ENCODE measurements at regions not wholly inside any gene's neighbourhood (a gene's known extent, or its start where the extent isn't known, plus 50 kb on each side); places are given as distances from the start of the nearest gene placed in this dataset.

DNA sequence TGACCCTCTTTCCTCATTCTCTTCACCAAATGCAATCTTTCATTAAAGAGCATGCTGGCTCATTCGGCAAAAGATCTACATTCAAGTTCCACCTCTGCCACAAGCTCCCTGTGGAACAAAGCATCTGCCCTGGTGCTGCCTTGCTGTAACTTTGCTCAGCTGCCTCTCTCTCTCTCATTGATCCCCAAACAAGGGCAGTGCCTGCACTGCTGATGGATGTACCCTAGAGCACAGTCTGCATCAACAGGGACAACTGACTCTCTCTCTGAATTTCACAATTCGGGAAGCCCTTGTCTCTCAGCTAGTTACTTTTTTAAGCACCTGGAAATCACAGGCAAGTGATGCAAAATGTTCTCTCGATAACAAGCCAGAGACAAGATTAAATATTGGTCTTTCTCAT lies 174.0 kb upstream of the DIO2 start:
- Histone ChIP-seq H3K9me3 (ENCODE audit: control insufficient read depth, low read depth, low read length) (no peaks in the 10 kb centered on the region), H3K79me2 (ENCODE audit: insufficient read depth, low read length) (no peaks in the 10 kb centered on the region), H4K91ac (ENCODE audit: insufficient read length, low read depth, low read length) (no peak overlapping the region), H3T11ph (ENCODE audit: low read length) (no peak overlapping the region), H3K14ac (ENCODE audit: insufficient read depth, low read length) (no peak overlapping the region), H2BK12ac (ENCODE audit: insufficient read length, low read depth, low read length) (no peak overlapping the region), H4K8ac (replicated peaks; ENCODE audit: insufficient read length, low read depth, low read length) (no peak overlapping the region), H4K5ac (ENCODE audit: insufficient read length, low read depth, low read length) (no peak overlapping the region), H3K27me3 (ENCODE audit: insufficient read depth, low read length) (no peaks in the 10 kb centered on the region), H3K18ac (ENCODE audit: insufficient read length, low read depth, low read length) (no peak overlapping the region), H2BK5ac (ENCODE audit: insufficient read length, low read length) (no peak overlapping the region), H3K4me2 (ENCODE audit: insufficient read depth, insufficient read length, low read length) (no peak overlapping the region), H3K4ac (ENCODE audit: low read depth, low read length) (no peak overlapping the region), H3K79me1 (ENCODE audit: insufficient read depth, low read depth, low read length, poor library complexity, severe bottlenecking) (no peaks in the 10 kb centered on the region), H3K4me1 (ENCODE audit: insufficient read depth, low read length) (no peaks in the 10 kb centered on the region), H3K23ac (ENCODE audit: insufficient read length, low read depth, low read length) (no peak overlapping the region), H3K56ac (ENCODE audit: insufficient read length, low read depth, low read length) (no peak overlapping the region), H2BK15ac (ENCODE audit: low read depth, low read length) (no peak overlapping the region), H2BK120ac (ENCODE audit: low read depth, low read length, poor library complexity, severe bottlenecking) (no peak overlapping the region), H3K23me2 (ENCODE audit: insufficient read length, low read depth, low read length, poor library complexity, severe bottlenecking) (no peaks in the 10 kb centered on the region), H4K20me1 (ENCODE audit: control insufficient read depth, insufficient read depth, insufficient read length) (no peaks in the 10 kb centered on the region), H2BK20ac (ENCODE audit: low read depth, low read length, poor library complexity, severe bottlenecking) (no peak overlapping the region), H3K9ac (ENCODE audit: extremely low read depth, insufficient read length, low read length) (no peak overlapping the region), H2AFZ (ENCODE audit: low read length) (no peak overlapping the region), H3K27ac (ENCODE audit: insufficient read length, low read depth, low read length) (no peak overlapping the region), H2AK5ac (ENCODE audit: insufficient read length, low read length) (no peak overlapping the region)
- Mint-ChIP-seq H3K9me3 (no peaks in the 10 kb centered on the region), H3K27ac (no peak overlapping the region; a peak in 1 of 7 replicates), H3K27me3 (ENCODE audit: low read depth) (no peaks in the 10 kb centered on the region), H3K4me1 (peaks cover 1 to 2% of the 10 kb centered on the region in 2 experiments), H3K36me3 (ENCODE audit: insufficient read depth in 1 of 3, low read depth in 3 of 3) (no peaks in the 10 kb centered on the region), H3K4me3 (no peak overlapping the region)
- WGBS (ENCODE audit: extremely low coverage, insufficient read length, low lambda C conversion rate), result no CpG with 5 or more reads among the region's 3 CpGs
- DNase-seq, result no peak
- TF ChIP-seq CTCF (conservative IDR thresholded peaks at IDR 0.05), result no peak

Measured in H9 (cell line).